Heart left ventricle (tissue), 13 donors: ENCODE measurements at regions not wholly inside any gene's neighbourhood (a gene's known extent, or its start where the extent isn't known, plus 50 kb on each side); places are given as distances from the start of the nearest gene placed in this dataset.

Source experiments
- POLR2A ChIP-seq, 2 donors: fragments of 450-650 bp; IDR thresholded peaks; one replicate each; pipeline ENCODE4 v1.6.1; 2017; ENCODE audit warnings: antibody characterized with exemption in 2 of 2, mild to moderate bottlenecking in 2 of 2, moderate library complexity in 2 of 2
- TF ChIP-seq, protein P1 (sequence below), 12 donors: fragments of 200-600 bp; sonication (generic) in 4 of 12; IDR thresholded peaks; one replicate each; pipeline versions ENCODE4 v1.5.0 to v1.8.0; 2018 to 2022; ENCODE audit warnings: antibody characterized with exemption in 12 of 12, mild to moderate bottlenecking in 5 of 12
- donor health status: ischemic (EF 13 %, LVEDD 7.1; RV severe dilation, severe dysfunction).
- donor health status: DM: no; HTN: yes; CAD: no.
- donor health status: DM: no; HTN: no; CAD: no.
- donor health status: ischemic (EF 25% LVEDD 6.9; RV normal size, moderate dysfunction).
- donor health status: ischemic (EF 25% LVEDD 5.7; RV mildly dilated, moderate dysfunction).
- donor health status: ischemic (EF 35%, LVEDD 5.7; RV mildly dilated, moderate dysfunction).
- donor health status: nonischemic (EF 11% LVEDD 7.7; RV severe dilation, severe dysfunction).
- donor health status: DM: yes; HTN: yes; CAD: no.
- donor health status: PGD.
- donor health status: ischemic (EF 29% LVEDD 5.4; RV normal size, mild dysfunction).
- donor health status: nonischemic (EF 23%, LVEDD 6.1; RV moderate dilation, normal function).

DNA sequence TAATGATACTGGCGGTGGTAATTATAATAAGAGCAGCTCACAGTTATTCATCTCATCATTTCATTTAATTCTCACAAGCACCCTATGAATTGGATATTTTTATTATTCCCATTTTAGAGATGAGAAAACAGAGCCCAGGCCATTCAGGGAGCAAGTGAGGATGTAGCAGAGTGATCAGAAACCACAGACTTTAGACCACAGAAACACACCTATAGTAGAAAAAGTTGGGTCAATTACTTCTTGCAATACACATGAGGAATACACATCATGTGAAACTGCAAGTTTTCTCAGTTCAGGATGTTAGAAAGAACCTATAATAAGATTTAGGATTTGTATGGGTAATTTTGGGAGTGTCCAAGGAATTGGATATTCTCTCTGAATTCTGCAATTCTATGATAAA is 278.0 kb downstream of the ADRA2A start:
- TF ChIP-seq, protein P1, sequence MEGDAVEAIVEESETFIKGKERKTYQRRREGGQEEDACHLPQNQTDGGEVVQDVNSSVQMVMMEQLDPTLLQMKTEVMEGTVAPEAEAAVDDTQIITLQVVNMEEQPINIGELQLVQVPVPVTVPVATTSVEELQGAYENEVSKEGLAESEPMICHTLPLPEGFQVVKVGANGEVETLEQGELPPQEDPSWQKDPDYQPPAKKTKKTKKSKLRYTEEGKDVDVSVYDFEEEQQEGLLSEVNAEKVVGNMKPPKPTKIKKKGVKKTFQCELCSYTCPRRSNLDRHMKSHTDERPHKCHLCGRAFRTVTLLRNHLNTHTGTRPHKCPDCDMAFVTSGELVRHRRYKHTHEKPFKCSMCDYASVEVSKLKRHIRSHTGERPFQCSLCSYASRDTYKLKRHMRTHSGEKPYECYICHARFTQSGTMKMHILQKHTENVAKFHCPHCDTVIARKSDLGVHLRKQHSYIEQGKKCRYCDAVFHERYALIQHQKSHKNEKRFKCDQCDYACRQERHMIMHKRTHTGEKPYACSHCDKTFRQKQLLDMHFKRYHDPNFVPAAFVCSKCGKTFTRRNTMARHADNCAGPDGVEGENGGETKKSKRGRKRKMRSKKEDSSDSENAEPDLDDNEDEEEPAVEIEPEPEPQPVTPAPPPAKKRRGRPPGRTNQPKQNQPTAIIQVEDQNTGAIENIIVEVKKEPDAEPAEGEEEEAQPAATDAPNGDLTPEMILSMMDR (IDR thresholded peaks at IDR 0.05), result no peak
- no peak for TF ChIP-seq POLR2A (IDR thresholded peaks at IDR 0.05)
